ENCODE measurements at regions not wholly inside any gene's neighbourhood (a gene's known extent, or its start where the extent isn't known, plus 50 kb on each side); places are given as distances from the start of the nearest gene placed in this dataset.

DNA sequence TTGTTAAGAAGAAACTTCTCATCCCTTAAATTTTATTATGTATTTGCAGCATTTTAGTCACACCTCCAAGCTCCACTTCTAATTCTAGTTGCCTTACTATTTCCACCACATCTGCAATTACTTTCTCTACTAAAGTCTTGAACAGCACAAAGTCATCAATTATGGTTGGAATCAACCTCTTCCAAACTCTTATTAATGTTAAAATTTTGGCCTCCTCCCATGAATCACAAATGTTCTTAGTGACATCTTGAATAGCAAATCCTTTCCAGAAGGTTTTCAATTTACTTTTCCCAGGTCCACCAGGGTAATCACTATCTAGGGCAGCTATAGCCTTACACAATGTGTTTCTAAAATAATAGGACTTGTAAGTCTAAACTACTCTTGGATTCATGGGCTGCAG is 126.3 kb upstream of the POM121L12 start:
- Mint-ChIP-seq H3K36me3 (ENCODE audit: insufficient read depth, unreplicated experiment) (no peaks in the 10 kb centered on the region), H3K4me3 (ENCODE audit: low read depth, unreplicated experiment) (no peak overlapping the region), H3K27ac (ENCODE audit: unreplicated experiment) (no peak overlapping the region), H3K4me1 (ENCODE audit: low read depth, unreplicated experiment) (no peaks in the 10 kb centered on the region), H3K27me3 (ENCODE audit: unreplicated experiment) (no peaks in the 10 kb centered on the region), H3K9me3 (ENCODE audit: low read depth, unreplicated experiment) (peaks cover 15% of the 10 kb centered on the region)
- CTCF ChIA-PET: no interaction called here
- intact Hi-C loops (cut with micrococcal nuclease; ENCODE audit: unreplicated experiment): no loop called here
- BruUV-seq (replicated peaks): no TSS peak
- TF ChIP-seq, protein P1, sequence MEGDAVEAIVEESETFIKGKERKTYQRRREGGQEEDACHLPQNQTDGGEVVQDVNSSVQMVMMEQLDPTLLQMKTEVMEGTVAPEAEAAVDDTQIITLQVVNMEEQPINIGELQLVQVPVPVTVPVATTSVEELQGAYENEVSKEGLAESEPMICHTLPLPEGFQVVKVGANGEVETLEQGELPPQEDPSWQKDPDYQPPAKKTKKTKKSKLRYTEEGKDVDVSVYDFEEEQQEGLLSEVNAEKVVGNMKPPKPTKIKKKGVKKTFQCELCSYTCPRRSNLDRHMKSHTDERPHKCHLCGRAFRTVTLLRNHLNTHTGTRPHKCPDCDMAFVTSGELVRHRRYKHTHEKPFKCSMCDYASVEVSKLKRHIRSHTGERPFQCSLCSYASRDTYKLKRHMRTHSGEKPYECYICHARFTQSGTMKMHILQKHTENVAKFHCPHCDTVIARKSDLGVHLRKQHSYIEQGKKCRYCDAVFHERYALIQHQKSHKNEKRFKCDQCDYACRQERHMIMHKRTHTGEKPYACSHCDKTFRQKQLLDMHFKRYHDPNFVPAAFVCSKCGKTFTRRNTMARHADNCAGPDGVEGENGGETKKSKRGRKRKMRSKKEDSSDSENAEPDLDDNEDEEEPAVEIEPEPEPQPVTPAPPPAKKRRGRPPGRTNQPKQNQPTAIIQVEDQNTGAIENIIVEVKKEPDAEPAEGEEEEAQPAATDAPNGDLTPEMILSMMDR (IDR thresholded peaks at IDR 0.05; ENCODE audit: unreplicated experiment): no peak
- DNase-seq: no peak

DNA sequence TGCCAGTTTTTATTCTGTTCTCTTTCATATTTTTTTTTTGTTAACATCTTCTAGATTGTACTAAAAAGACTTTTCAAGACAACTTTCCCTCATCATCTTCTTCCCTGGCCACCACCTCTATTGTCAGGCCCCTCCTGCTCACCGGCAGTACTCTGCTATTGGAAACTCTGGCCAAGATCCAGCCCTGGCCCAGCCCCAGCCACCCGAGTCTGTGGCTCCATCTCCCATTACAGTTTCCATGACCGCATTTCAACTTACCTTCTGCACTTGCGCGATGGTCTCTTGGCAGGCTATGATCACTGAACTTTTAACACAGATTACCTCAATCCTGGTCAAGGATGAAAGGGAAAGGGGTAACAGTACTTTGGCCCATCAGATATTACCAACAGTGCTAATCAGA is 137.7 kb upstream of the POM121L12 start:
- H3K36me3 Mint-ChIP-seq (ENCODE audit: insufficient read depth, unreplicated experiment): no peaks in the 10 kb centered on the region
- DNase-seq: no peak
- intact Hi-C loops (cut with micrococcal nuclease; ENCODE audit: unreplicated experiment): no loop called here
- TF ChIP-seq, protein P1 (IDR thresholded peaks at IDR 0.05; ENCODE audit: unreplicated experiment): no peak
- BruUV-seq (replicated peaks): no TSS peak
- CTCF ChIA-PET: no interaction called here
- no peaks in the 10 kb centered on the region for H3K4me1 Mint-ChIP-seq (ENCODE audit: low read depth, unreplicated experiment)
- no peaks in the 10 kb centered on the region for H3K27me3 Mint-ChIP-seq (ENCODE audit: unreplicated experiment)
- no peak overlapping the region for H3K4me3 Mint-ChIP-seq (ENCODE audit: low read depth, unreplicated experiment)
- no peak overlapping the region for H3K27ac Mint-ChIP-seq (ENCODE audit: unreplicated experiment)
- H3K9me3 Mint-ChIP-seq (ENCODE audit: low read depth, unreplicated experiment): peaks cover 13% of the 10 kb centered on the region

DNA sequence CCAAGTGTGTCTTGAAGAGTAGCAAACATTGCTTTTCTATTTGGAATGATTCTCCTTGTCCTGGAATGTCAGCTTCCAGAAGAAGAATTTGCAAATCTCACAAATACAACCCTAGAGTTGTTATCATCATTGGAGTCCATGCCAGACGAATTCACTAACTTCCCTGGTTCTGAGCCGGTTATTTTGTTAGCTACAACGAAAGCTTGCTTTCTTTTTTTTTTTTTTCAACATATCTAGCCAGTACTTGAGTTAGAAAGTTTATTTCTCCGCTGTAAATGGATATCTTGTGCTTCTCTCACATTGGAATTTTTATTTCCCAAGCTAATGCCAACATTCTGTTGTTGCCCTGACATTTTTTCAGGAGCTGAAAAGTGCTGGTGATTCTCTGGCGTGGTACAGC is 138.1 kb upstream of the POM121L12 start:
- Mint-ChIP-seq H3K27me3 (ENCODE audit: unreplicated experiment) (no peaks in the 10 kb centered on the region), H3K36me3 (ENCODE audit: insufficient read depth, unreplicated experiment) (no peaks in the 10 kb centered on the region), H3K9me3 (ENCODE audit: low read depth, unreplicated experiment) (peaks cover 13% of the 10 kb centered on the region), H3K4me1 (ENCODE audit: low read depth, unreplicated experiment) (no peaks in the 10 kb centered on the region), H3K27ac (ENCODE audit: unreplicated experiment) (no peak overlapping the region), H3K4me3 (ENCODE audit: low read depth, unreplicated experiment) (no peak overlapping the region)
- intact Hi-C loops (cut with micrococcal nuclease; ENCODE audit: unreplicated experiment): no loop called here
- CTCF ChIA-PET: no interaction called here
- BruUV-seq (replicated peaks): no TSS peak
- DNase-seq: no peak
- TF ChIP-seq, protein P1 (IDR thresholded peaks at IDR 0.05; ENCODE audit: unreplicated experiment): no peak

DNA sequence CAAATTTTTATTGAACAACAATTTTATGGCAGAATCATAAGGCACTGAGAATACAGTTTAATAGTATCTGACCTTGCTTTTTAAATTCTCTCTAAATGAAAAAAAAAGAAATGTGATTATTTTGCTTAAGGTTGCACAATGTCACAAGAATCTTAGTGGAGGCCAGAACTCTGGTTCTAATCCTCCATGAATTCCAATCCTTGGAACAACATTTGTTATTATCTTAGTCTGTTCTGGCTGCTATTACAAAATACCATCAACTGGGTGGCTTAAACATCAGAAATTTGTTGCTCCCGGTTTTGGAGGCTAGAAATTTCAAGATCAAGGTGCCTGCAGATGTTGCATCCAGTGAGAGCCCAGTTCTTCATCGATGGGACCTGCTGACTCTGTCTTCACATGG is 158.2 kb upstream of the POM121L12 start:
- intact Hi-C loops (cut with micrococcal nuclease; ENCODE audit: unreplicated experiment): no loop called here
- H3K4me3 Mint-ChIP-seq (ENCODE audit: low read depth, unreplicated experiment): no peak overlapping the region
- no peak for DNase-seq
- H3K27ac Mint-ChIP-seq (ENCODE audit: unreplicated experiment): no peak overlapping the region
- H3K4me1 Mint-ChIP-seq (ENCODE audit: low read depth, unreplicated experiment): no peaks in the 10 kb centered on the region
- TF ChIP-seq, protein P1 (IDR thresholded peaks at IDR 0.05; ENCODE audit: unreplicated experiment): no peak
- H3K27me3 Mint-ChIP-seq (ENCODE audit: unreplicated experiment): no peaks in the 10 kb centered on the region
- H3K9me3 Mint-ChIP-seq (ENCODE audit: low read depth, unreplicated experiment): peaks cover 11% of the 10 kb centered on the region
- BruUV-seq (replicated peaks): no TSS peak
- CTCF ChIA-PET: no interaction called here
- H3K36me3 Mint-ChIP-seq (ENCODE audit: insufficient read depth, unreplicated experiment): no peaks in the 10 kb centered on the region

DNA sequence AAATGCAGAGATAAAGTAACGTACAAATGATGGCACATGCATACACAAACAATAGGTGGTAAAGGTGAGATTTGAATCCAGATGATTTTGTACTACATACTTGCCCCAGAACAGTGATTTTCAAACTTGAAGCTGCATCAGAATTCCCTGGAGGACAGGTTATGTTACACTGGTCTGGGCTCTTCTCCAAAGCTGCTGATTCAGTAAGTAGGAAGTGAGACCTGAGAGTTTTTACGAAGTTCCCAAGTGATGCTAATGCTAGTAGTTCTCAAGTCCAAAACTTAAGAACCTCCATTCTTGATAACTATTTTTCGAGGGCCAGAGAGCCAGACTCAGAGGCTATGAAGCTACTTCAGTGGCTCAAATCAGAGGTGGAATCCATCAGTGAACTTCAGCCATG is 159.0 kb upstream of the POM121L12 start:
- no peak overlapping the region for H3K27ac Mint-ChIP-seq (ENCODE audit: unreplicated experiment)
- no peaks in the 10 kb centered on the region for H3K36me3 Mint-ChIP-seq (ENCODE audit: insufficient read depth, unreplicated experiment)
- peaks cover 9% of the 10 kb centered on the region for H3K9me3 Mint-ChIP-seq (ENCODE audit: low read depth, unreplicated experiment)
- no peak for DNase-seq
- no peaks in the 10 kb centered on the region for H3K4me1 Mint-ChIP-seq (ENCODE audit: low read depth, unreplicated experiment)
- H3K4me3 Mint-ChIP-seq (ENCODE audit: low read depth, unreplicated experiment): no peak overlapping the region
- intact Hi-C loops (cut with micrococcal nuclease; ENCODE audit: unreplicated experiment): no loop called here
- BruUV-seq (replicated peaks): no TSS peak
- CTCF ChIA-PET: no interaction called here
- no peaks in the 10 kb centered on the region for H3K27me3 Mint-ChIP-seq (ENCODE audit: unreplicated experiment)
- TF ChIP-seq, protein P1 (IDR thresholded peaks at IDR 0.05; ENCODE audit: unreplicated experiment): no peak

Measured in Calu3 (cell line).